ENCODE measurements at regions not wholly inside any gene's neighbourhood (a gene's known extent, or its start where the extent isn't known, plus 50 kb on each side); places are given as distances from the start of the nearest gene placed in this dataset.

DNA sequence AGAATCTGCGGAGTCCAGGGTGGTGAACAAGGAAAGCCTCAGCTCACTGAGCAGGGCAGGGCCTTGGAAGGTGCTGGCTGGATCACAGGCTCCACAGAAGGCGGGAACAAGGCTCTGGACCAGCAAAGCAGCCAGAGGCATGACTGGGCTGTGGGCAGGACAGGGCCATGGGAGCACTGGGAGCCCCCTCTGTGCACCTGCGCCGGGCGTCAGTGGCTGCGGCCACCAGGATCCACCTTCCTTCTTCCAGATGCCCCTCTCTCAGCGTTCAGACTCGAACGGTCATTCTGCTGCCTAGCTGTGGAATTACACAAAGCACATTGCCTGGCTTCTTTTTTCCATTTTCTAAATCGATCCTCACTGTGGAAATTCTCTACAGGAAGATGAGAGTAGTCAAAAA is 621.2 kb downstream of the GALR1 start:
- no peak for ATAC-seq
- TF ChIP-seq RARB (CRISPR knock-in tag; IDR thresholded peaks at IDR 0.05) = no peak
- TF ChIP-seq TOX (CRISPR knock-in tag; IDR thresholded peaks at IDR 0.05; ENCODE audit: borderline replicate concordance) = no peak
- no peak for TF ChIP-seq ZFP30 (CRISPR knock-in tag; IDR thresholded peaks at IDR 0.05)
- TF ChIP-seq, protein P1, sequence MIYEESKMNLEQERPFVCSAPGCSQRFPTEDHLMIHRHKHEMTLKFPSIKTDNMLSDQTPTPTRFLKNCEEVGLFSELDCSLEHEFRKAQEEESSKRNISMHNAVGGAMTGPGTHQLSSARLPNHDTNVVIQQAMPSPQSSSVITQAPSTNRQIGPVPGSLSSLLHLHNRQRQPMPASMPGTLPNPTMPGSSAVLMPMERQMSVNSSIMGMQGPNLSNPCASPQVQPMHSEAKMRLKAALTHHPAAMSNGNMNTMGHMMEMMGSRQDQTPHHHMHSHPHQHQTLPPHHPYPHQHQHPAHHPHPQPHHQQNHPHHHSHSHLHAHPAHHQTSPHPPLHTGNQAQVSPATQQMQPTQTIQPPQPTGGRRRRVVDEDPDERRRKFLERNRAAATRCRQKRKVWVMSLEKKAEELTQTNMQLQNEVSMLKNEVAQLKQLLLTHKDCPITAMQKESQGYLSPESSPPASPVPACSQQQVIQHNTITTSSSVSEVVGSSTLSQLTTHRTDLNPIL (CRISPR knock-in tag; IDR thresholded peaks at IDR 0.05; ENCODE audit: low read depth) = no peak
- no peak for TF ChIP-seq PPARA (CRISPR knock-in tag; IDR thresholded peaks at IDR 0.05; ENCODE audit: borderline replicate concordance)
- no peak for TF ChIP-seq ZC3H10 (CRISPR knock-in tag; IDR thresholded peaks at IDR 0.05)
- TF ChIP-seq GLIS3 (CRISPR knock-in tag; IDR thresholded peaks at IDR 0.05) = no peak
- no peak for TF ChIP-seq OSR1 (CRISPR knock-in tag; IDR thresholded peaks at IDR 0.05)
- TF ChIP-seq BACH2 (CRISPR knock-in tag; IDR thresholded peaks at IDR 0.05; ENCODE audit: borderline replicate concordance) = no peak

GRCh38 chr18:77872166-77872565 is 622.5 kb downstream of the GALR1 start:
- no peak for ATAC-seq
- TF ChIP-seq, protein P2, sequence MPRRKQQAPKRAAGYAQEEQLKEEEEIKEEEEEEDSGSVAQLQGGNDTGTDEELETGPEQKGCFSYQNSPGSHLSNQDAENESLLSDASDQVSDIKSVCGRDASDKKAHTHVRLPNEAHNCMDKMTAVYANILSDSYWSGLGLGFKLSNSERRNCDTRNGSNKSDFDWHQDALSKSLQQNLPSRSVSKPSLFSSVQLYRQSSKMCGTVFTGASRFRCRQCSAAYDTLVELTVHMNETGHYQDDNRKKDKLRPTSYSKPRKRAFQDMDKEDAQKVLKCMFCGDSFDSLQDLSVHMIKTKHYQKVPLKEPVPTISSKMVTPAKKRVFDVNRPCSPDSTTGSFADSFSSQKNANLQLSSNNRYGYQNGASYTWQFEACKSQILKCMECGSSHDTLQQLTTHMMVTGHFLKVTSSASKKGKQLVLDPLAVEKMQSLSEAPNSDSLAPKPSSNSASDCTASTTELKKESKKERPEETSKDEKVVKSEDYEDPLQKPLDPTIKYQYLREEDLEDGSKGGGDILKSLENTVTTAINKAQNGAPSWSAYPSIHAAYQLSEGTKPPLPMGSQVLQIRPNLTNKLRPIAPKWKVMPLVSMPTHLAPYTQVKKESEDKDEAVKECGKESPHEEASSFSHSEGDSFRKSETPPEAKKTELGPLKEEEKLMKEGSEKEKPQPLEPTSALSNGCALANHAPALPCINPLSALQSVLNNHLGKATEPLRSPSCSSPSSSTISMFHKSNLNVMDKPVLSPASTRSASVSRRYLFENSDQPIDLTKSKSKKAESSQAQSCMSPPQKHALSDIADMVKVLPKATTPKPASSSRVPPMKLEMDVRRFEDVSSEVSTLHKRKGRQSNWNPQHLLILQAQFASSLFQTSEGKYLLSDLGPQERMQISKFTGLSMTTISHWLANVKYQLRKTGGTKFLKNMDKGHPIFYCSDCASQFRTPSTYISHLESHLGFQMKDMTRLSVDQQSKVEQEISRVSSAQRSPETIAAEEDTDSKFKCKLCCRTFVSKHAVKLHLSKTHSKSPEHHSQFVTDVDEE (CRISPR knock-in tag; IDR thresholded peaks at IDR 0.05) = no peak
- no peak for TF ChIP-seq ARNTL (CRISPR knock-in tag; IDR thresholded peaks at IDR 0.05; ENCODE audit: borderline replicate concordance, low read depth)
- TF ChIP-seq GLIS3 (CRISPR knock-in tag; IDR thresholded peaks at IDR 0.05) = no peak
- no peak for TF ChIP-seq CSDC2 (CRISPR knock-in tag; IDR thresholded peaks at IDR 0.05)
- no peak for TF ChIP-seq ZNF565 (CRISPR knock-in tag; conservative IDR thresholded peaks at IDR 0.05; ENCODE audit: low read depth)
- TF ChIP-seq ZNF8 (CRISPR knock-in tag; IDR thresholded peaks at IDR 0.05) = no peak
- TF ChIP-seq ZC3H10 (CRISPR knock-in tag; IDR thresholded peaks at IDR 0.05) = no peak
- TF ChIP-seq TCF4 (CRISPR knock-in tag; IDR thresholded peaks at IDR 0.05; ENCODE audit: borderline replicate concordance) = no peak

DNA sequence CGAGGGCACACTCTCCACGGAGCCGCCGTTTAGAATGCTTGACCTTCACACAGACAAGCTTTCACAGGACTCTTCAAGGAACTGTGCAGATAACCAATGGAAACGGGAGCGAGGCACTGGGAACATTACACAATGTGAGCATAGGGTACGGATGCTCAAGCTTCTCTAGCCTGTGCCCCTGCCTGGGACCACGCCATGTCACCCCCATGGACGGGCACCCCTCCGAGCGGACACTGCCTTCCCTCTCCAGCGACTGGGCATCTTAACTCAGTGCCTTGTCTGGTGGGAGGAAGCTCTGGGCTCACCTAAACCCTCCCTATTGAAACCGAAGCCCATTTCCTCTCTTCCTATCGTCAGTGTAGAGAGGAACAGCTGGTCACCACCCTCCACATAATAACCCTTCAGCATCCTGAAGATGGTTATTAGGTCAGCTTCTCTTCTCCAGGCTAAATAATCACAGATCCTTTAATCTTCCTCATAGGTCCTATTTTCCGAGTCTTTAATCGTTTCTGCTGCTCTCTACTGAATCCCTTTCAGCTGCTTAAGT is 626.7 kb downstream of the GALR1 start:
- ATAC-seq = no peak
- no peak for TF ChIP-seq GLIS3 (CRISPR knock-in tag; IDR thresholded peaks at IDR 0.05)
- TF ChIP-seq RARB (CRISPR knock-in tag; IDR thresholded peaks at IDR 0.05) = no peak
- TF ChIP-seq BACH2 (CRISPR knock-in tag; IDR thresholded peaks at IDR 0.05; ENCODE audit: borderline replicate concordance) = no peak
- no peak for TF ChIP-seq CSRNP3 (CRISPR knock-in tag; IDR thresholded peaks at IDR 0.05)
- no peak for TF ChIP-seq PPARA (CRISPR knock-in tag; IDR thresholded peaks at IDR 0.05; ENCODE audit: borderline replicate concordance)
- TF ChIP-seq ARNTL (CRISPR knock-in tag; IDR thresholded peaks at IDR 0.05; ENCODE audit: borderline replicate concordance, low read depth) = no peak
- no peak for TF ChIP-seq ZNF8 (CRISPR knock-in tag; IDR thresholded peaks at IDR 0.05)

- TF ChIP-seq CSDC2 (CRISPR knock-in tag; IDR thresholded peaks at IDR 0.05) (no peak), ZNF70 (CRISPR knock-in tag; IDR thresholded peaks at IDR 0.05) (no peak), POU6F1 (CRISPR knock-in tag; IDR thresholded peaks at IDR 0.05; ENCODE audit: borderline replicate concordance, low read depth) (no peak)
- ATAC-seq = no peak
Measured at GRCh38 chr18:77879829-77880228, 630.2 kb downstream of the GALR1 start.

- ATAC-seq = no peak
- no peak for TF ChIP-seq ZFP3 (CRISPR knock-in tag; IDR thresholded peaks at IDR 0.05)
- no peak for TF ChIP-seq ISL1 (CRISPR knock-in tag; IDR thresholded peaks at IDR 0.05)
- no peak for TF ChIP-seq ZFP30 (CRISPR knock-in tag; IDR thresholded peaks at IDR 0.05)
- TF ChIP-seq, protein P1 (CRISPR knock-in tag; IDR thresholded peaks at IDR 0.05; ENCODE audit: low read depth) = no peak
- no peak for TF ChIP-seq PATZ1 (CRISPR knock-in tag; IDR thresholded peaks at IDR 0.05; ENCODE audit: borderline replicate concordance)
- TF ChIP-seq CSDC2 (CRISPR knock-in tag; IDR thresholded peaks at IDR 0.05) = no peak
- TF ChIP-seq PPARA (CRISPR knock-in tag; IDR thresholded peaks at IDR 0.05; ENCODE audit: borderline replicate concordance) = no peak
- no peak for TF ChIP-seq TCF4 (CRISPR knock-in tag; IDR thresholded peaks at IDR 0.05; ENCODE audit: borderline replicate concordance)
- TF ChIP-seq BACH2 (CRISPR knock-in tag; IDR thresholded peaks at IDR 0.05; ENCODE audit: borderline replicate concordance) = no peak
- no peak for TF ChIP-seq GLIS3 (CRISPR knock-in tag; IDR thresholded peaks at IDR 0.05)
- TF ChIP-seq ESRRG (CRISPR knock-in tag; IDR thresholded peaks at IDR 0.05) = no peak
- no peak for TF ChIP-seq SNAI2 (CRISPR knock-in tag; IDR thresholded peaks at IDR 0.05)
- TF ChIP-seq ZNF70 (CRISPR knock-in tag; IDR thresholded peaks at IDR 0.05) = no peak
- TF ChIP-seq RARB (CRISPR knock-in tag; IDR thresholded peaks at IDR 0.05) = no peak
Measured at GRCh38 chr18:77884454-77884853, 634.8 kb downstream of the GALR1 start.
